SHP77 (cell line): ENCODE measurements at regions not wholly inside any gene's neighbourhood (a gene's known extent, or its start where the extent isn't known, plus 50 kb on each side); places are given as distances from the start of the nearest gene placed in this dataset.

Experiments used
- DNase-seq, 2 experiments: peaks; one replicate each; lab custom pipeline; 2025; lab: John Stamatoyannopoulos, UW

- no peak for DNase-seq
Measured at GRCh38 chr6:40753048-40753447, 165.9 kb upstream of the LRFN2 start.

- DNase-seq: no peak
Measured at GRCh38 chr6:40744835-40745234, 157.7 kb upstream of the LRFN2 start.

GRCh38 chr6:40743690-40744446 is 156.7 kb upstream of the LRFN2 start:
- no peak for DNase-seq

GRCh38 chr6:40743226-40743625 is 156.1 kb upstream of the LRFN2 start:
- no peak for DNase-seq

GRCh38 chr6:40740518-40740917 is 153.4 kb upstream of the LRFN2 start:
- no peak for DNase-seq

- no peak for DNase-seq
Measured at GRCh38 chr6:40738551-40739193, 151.5 kb upstream of the LRFN2 start.

- DNase-seq: no peak
Measured at GRCh38 chr6:40735521-40735920, 148.4 kb upstream of the LRFN2 start.

GRCh38 chr6:40735121-40735520 is 148.0 kb upstream of the LRFN2 start:
- DNase-seq: no peak

GRCh38 chr6:40734607-40735006 is 147.4 kb upstream of the LRFN2 start:
- DNase-seq: no peak

- DNase-seq: no peak
Measured at GRCh38 chr6:40733770-40734396, 146.7 kb upstream of the LRFN2 start.

GRCh38 chr6:40733290-40733689 is 146.1 kb upstream of the LRFN2 start:
- no peak for DNase-seq

GRCh38 chr6:40732878-40733277 is 145.7 kb upstream of the LRFN2 start:
- no peak for DNase-seq

GRCh38 chr6:40728643-40729042 is 141.5 kb upstream of the LRFN2 start:
- DNase-seq: no peak

GRCh38 chr6:40727271-40727670 is 140.1 kb upstream of the LRFN2 start:
- peak in 1 of 2 experiments; percentile 22 for DNase-seq

GRCh38 chr6:40726853-40727252 is 139.7 kb upstream of the LRFN2 start:
- no peak for DNase-seq

- no peak for DNase-seq
Measured at GRCh38 chr6:40725390-40725789, 138.2 kb upstream of the LRFN2 start.

GRCh38 chr6:40724886-40725285 is 137.7 kb upstream of the LRFN2 start:
- DNase-seq: no peak

GRCh38 chr6:40723967-40724366 is 136.8 kb upstream of the LRFN2 start:
- DNase-seq: no peak

GRCh38 chr6:40722553-40723258 is 135.5 kb upstream of the LRFN2 start:
- DNase-seq: no peak

GRCh38 chr6:40722091-40722490 is 134.9 kb upstream of the LRFN2 start:
- no peak for DNase-seq

GRCh38 chr6:40721271-40721952 is 134.2 kb upstream of the LRFN2 start:
- no peak for DNase-seq

GRCh38 chr6:40720375-40720748 is 133.2 kb upstream of the LRFN2 start:
- no peak for DNase-seq
